ENCODE measurements at regions not wholly inside any gene's neighbourhood (a gene's known extent, or its start where the extent isn't known, plus 50 kb on each side); places are given as distances from the start of the nearest gene placed in this dataset.

DNA sequence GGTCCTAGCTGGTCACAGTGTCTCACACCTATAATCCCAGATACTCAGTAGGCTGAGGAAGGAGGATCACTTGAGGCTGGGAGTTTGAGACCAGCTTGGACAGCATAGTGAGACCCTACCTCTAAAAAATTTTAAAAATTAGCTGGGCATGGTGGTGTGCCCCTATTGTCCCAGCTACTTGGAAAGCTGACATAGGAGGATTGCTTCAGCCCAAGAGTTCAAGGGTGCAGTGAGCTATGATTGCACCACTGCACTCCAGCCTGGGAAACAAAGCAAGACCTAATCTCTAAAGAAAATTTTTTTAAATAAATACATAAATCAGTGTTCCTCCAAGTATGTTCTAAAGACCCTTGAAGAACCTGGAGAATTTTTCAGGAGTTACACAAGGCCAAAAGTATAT is 50.6 kb upstream of the GNAO1 start:
- H3K4me1 ChIP-seq (ENCODE audit: insufficient read depth, poor library complexity, severe bottlenecking), result no peaks in the 10 kb centered on the region
- DNase-seq (ENCODE audit: low spot score) (no peak), ATAC-seq (ENCODE audit: low read depth) (no peak)
- no peaks in the 10 kb centered on the region for H3K36me3 ChIP-seq (ENCODE audit: low read depth)
- TF ChIP-seq, protein P1, sequence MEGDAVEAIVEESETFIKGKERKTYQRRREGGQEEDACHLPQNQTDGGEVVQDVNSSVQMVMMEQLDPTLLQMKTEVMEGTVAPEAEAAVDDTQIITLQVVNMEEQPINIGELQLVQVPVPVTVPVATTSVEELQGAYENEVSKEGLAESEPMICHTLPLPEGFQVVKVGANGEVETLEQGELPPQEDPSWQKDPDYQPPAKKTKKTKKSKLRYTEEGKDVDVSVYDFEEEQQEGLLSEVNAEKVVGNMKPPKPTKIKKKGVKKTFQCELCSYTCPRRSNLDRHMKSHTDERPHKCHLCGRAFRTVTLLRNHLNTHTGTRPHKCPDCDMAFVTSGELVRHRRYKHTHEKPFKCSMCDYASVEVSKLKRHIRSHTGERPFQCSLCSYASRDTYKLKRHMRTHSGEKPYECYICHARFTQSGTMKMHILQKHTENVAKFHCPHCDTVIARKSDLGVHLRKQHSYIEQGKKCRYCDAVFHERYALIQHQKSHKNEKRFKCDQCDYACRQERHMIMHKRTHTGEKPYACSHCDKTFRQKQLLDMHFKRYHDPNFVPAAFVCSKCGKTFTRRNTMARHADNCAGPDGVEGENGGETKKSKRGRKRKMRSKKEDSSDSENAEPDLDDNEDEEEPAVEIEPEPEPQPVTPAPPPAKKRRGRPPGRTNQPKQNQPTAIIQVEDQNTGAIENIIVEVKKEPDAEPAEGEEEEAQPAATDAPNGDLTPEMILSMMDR (IDR thresholded peaks at IDR 0.05; ENCODE audit: poor library complexity, severe bottlenecking), result no peak
- H3K27ac ChIP-seq (ENCODE audit: poor library complexity, severe bottlenecking), result no peak overlapping the region
- no peak overlapping the region for H3K4me3 ChIP-seq (ENCODE audit: severe bottlenecking)
- no peaks in the 10 kb centered on the region for H3K9me3 ChIP-seq (ENCODE audit: severe bottlenecking)
- peaks cover 34% of the 10 kb centered on the region for H3K27me3 ChIP-seq (ENCODE audit: insufficient read depth, poor library complexity, severe bottlenecking)

DNA sequence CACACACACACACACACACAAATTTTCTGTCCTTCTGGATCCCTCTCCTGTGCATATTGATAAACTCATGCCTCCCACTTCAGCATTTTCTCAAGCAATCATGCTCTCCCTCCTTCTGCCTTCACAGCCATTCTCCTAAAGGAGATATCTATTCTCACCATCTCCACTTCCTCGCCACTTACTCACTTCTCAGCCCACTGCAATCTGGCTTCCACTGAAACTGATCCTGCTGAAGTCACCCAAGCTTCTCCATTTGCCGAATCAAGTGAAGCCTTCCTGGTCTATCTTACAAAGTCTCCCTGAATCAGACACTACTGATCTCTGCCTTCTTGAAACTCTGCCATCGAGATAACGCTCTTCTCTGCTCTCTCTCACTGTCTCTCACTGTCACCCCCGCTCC is 54.0 kb upstream of the GNAO1 start:
- H3K9me3 ChIP-seq (ENCODE audit: severe bottlenecking), result no peaks in the 10 kb centered on the region
- TF ChIP-seq, protein P1 (IDR thresholded peaks at IDR 0.05; ENCODE audit: poor library complexity, severe bottlenecking), result no peak
- peaks cover 14% of the 10 kb centered on the region for H3K27me3 ChIP-seq (ENCODE audit: insufficient read depth, poor library complexity, severe bottlenecking)
- ATAC-seq (ENCODE audit: low read depth) (no peak), DNase-seq (ENCODE audit: low spot score) (no peak)
- H3K4me3 ChIP-seq (ENCODE audit: severe bottlenecking), result no peak overlapping the region
- H3K36me3 ChIP-seq (ENCODE audit: low read depth), result no peaks in the 10 kb centered on the region
- H3K4me1 ChIP-seq (ENCODE audit: insufficient read depth, poor library complexity, severe bottlenecking), result no peaks in the 10 kb centered on the region
- no peak overlapping the region for H3K27ac ChIP-seq (ENCODE audit: poor library complexity, severe bottlenecking)

DNA sequence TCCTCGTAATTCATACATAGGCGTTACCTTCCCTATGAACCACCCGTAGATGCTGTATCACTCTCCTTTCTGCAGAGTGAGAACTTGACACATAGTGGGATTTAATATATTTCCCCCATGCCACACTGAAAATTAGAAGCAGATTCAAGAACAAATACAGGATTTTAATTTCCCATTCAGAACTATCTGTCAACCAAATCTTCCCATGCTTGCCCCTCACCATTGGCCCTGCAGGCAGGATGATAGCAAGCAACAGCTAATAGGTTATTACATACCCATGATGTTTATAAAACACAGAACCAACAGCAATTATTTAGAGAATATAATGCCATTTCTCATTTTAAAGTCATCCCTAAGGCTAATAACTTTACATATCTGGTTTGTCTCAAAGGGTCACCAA is 55.0 kb upstream of the GNAO1 start:
- TF ChIP-seq, protein P1 (IDR thresholded peaks at IDR 0.05; ENCODE audit: poor library complexity, severe bottlenecking), result no peak
- ATAC-seq (ENCODE audit: low read depth) (no peak), DNase-seq (ENCODE audit: low spot score) (no peak)
- H3K27ac ChIP-seq (ENCODE audit: poor library complexity, severe bottlenecking), result no peak overlapping the region
- H3K36me3 ChIP-seq (ENCODE audit: low read depth), result no peaks in the 10 kb centered on the region
- no peak overlapping the region for H3K4me3 ChIP-seq (ENCODE audit: severe bottlenecking)
- H3K9me3 ChIP-seq (ENCODE audit: severe bottlenecking), result no peaks in the 10 kb centered on the region
- H3K4me1 ChIP-seq (ENCODE audit: insufficient read depth, poor library complexity, severe bottlenecking), result no peaks in the 10 kb centered on the region
- peaks cover 9% of the 10 kb centered on the region for H3K27me3 ChIP-seq (ENCODE audit: insufficient read depth, poor library complexity, severe bottlenecking)

DNA sequence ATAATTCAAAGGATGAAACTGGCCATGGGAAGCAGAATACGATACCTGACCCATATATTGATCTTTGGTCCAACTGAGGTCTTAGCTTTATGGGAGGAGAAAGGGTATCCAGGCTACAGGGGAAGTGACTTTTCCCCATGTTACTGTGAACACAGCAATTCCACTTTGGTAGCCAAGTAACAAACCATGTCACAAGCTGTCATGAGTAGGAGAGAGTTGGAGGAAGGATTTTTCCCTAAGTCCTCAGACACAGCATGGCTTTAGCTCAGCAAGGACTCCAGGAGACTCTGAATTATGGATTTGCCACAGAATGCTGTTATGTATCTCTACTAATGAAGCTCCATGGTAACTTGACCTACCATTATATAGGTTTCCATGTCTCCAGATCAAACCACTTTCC is 56.5 kb upstream of the GNAO1 start:
- no peak overlapping the region for H3K4me3 ChIP-seq (ENCODE audit: severe bottlenecking)
- H3K4me1 ChIP-seq (ENCODE audit: insufficient read depth, poor library complexity, severe bottlenecking), result no peaks in the 10 kb centered on the region
- H3K27ac ChIP-seq (ENCODE audit: poor library complexity, severe bottlenecking), result no peak overlapping the region
- no peaks in the 10 kb centered on the region for H3K9me3 ChIP-seq (ENCODE audit: severe bottlenecking)
- DNase-seq (ENCODE audit: low spot score) (no peak), ATAC-seq (ENCODE audit: low read depth) (no peak)
- TF ChIP-seq, protein P1 (IDR thresholded peaks at IDR 0.05; ENCODE audit: poor library complexity, severe bottlenecking), result no peak
- H3K27me3 ChIP-seq (ENCODE audit: insufficient read depth, poor library complexity, severe bottlenecking), result peaks cover 14% of the 10 kb centered on the region
- no peaks in the 10 kb centered on the region for H3K36me3 ChIP-seq (ENCODE audit: low read depth)

DNA sequence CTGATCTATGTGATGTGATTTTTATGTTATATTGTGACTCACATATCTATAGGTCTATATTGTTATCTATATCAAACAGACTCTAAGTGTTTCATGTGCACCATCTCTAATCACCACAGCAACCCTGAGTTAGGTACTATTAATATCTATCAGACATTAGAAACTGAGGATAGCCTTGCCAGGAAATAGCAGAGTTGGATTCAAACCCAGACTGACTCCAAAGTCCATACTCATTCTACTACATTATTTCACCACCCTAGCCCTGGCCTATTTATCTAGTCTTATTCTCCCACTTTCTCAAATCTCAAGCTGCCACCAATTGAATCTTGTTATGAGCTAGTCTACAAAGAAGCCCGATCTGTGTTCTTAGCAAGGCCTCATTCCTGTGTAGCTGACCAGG is 65.4 kb upstream of the GNAO1 start:
- no peak for DNase-seq (ENCODE audit: low spot score)
- H3K9me3 ChIP-seq (ENCODE audit: severe bottlenecking), result no peaks in the 10 kb centered on the region
- no peaks in the 10 kb centered on the region for H3K4me1 ChIP-seq (ENCODE audit: insufficient read depth, poor library complexity, severe bottlenecking)

More for the DNA sequence above, 65.4 kb upstream of the GNAO1 start:
- ATAC-seq (ENCODE audit: low read depth), result no peak
- TF ChIP-seq, protein P1 (IDR thresholded peaks at IDR 0.05; ENCODE audit: poor library complexity, severe bottlenecking), result no peak
- Histone ChIP-seq H3K36me3 (ENCODE audit: low read depth) (no peaks in the 10 kb centered on the region), H3K27ac (ENCODE audit: poor library complexity, severe bottlenecking) (no peak overlapping the region), H3K27me3 (ENCODE audit: insufficient read depth, poor library complexity, severe bottlenecking) (peaks cover 19% of the 10 kb centered on the region), H3K4me3 (ENCODE audit: severe bottlenecking) (no peak overlapping the region)

Data from RWPE2 (cell line).